Activated naive CD4-positive, alpha-beta T cell treated with anti-CD3 and anti-CD28 coated beads, Interleukin-2, amount 10 ng/mL, durations not matched to agents 7 days and 5 days (primary cell): ENCODE measurements at regions not wholly inside any gene's neighbourhood (a gene's known extent, or its start where the extent isn't known, plus 50 kb on each side); places are given as distances from the start of the nearest gene placed in this dataset.

ENCODE experiments used
- CTCF ChIA-PET: fragments of 350-600 bp; sonication (Branson Sonifier 250); formaldehyde crosslinking; loops from one replicate; lab custom pipeline; 2021; ENCODE audit warnings: antibody characterized with exemption; lab: Charles Lee
- DNase-seq: peaks from one replicate; pipeline ENCODE4 v3.0.0-alpha.2; 2020
- H3K27ac Mint-ChIP-seq: one replicate; pipeline ENCODE4 v1.8.0; 2021; ENCODE audit warnings: mild to moderate bottlenecking, moderate library complexity, mixed read lengths
- H3K27me3 Mint-ChIP-seq: one replicate; pipeline ENCODE4 v1.8.0; 2021; ENCODE audit warnings: mild to moderate bottlenecking, mixed read lengths
- H3K36me3 Mint-ChIP-seq: one replicate; pipeline ENCODE4 v1.8.0; 2021; ENCODE audit warnings: mixed read lengths
- H3K4me1 Mint-ChIP-seq: one replicate; pipeline ENCODE4 v1.8.0; 2021; ENCODE audit warnings: mixed read lengths
- H3K4me3 Mint-ChIP-seq: one replicate; pipeline ENCODE4 v1.8.0; 2021; ENCODE audit warnings: mild to moderate bottlenecking, moderate library complexity, mixed read lengths
- H3K9me3 Mint-ChIP-seq: one replicate; pipeline ENCODE4 v1.8.0; 2021; ENCODE audit warnings: mixed read lengths

- Mint-ChIP-seq H3K4me1 (no peaks in the 10 kb centered on the region), H3K4me3 (no peak overlapping the region), H3K36me3 (no peaks in the 10 kb centered on the region), H3K9me3 (peaks cover 9% of the 10 kb centered on the region), H3K27me3 (no peaks in the 10 kb centered on the region), H3K27ac (no peak overlapping the region)
- DNase-seq, result no peak
- CTCF ChIA-PET, result no interaction called here
Measured at GRCh38 chr11:39239553-39239952, 2219.9 kb downstream of the LRRC4C start.

DNA sequence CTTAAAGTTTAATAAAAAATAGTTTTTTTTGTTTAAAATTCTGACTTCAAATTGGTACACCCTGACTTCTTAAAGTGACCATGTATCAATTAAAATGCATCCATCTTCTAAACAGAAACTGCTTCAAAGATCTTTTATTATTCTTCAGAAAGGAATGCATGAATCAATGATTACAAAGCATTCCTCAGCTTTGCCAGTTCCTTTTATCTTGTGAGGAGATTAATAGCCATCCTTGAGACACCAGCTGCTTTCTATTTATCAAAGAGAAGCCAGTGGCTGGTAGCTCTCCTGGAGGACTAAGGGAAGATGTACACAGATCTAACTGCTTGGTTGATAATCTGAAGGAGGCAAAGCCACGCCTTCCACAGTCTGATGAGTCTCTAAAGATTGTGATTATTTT lies 2222.5 kb downstream of the LRRC4C start:
- Mint-ChIP-seq H3K4me3 (no peak overlapping the region), H3K9me3 (peaks cover 11% of the 10 kb centered on the region), H3K4me1 (no peaks in the 10 kb centered on the region), H3K27me3 (no peaks in the 10 kb centered on the region), H3K27ac (no peak overlapping the region), H3K36me3 (no peaks in the 10 kb centered on the region)
- DNase-seq, result no peak
- CTCF ChIA-PET, result no interaction called here

- H3K4me1 Mint-ChIP-seq, result no peaks in the 10 kb centered on the region
- no peaks in the 10 kb centered on the region for H3K27me3 Mint-ChIP-seq
- H3K27ac Mint-ChIP-seq, result no peak overlapping the region
- H3K4me3 Mint-ChIP-seq, result no peak overlapping the region
- no peak for DNase-seq
- no peaks in the 10 kb centered on the region for H3K36me3 Mint-ChIP-seq
- CTCF ChIA-PET, result interaction anchor here (0.6 kb wide), 1 partner anchor 239 kb away, joined by 3 read pairs; no protein-coding TSS in a partner anchor
- H3K9me3 Mint-ChIP-seq, result peaks cover 12% of the 10 kb centered on the region
Measured at GRCh38 chr11:39221550-39222138, 2237.8 kb downstream of the LRRC4C start.

GRCh38 chr11:39220501-39221230 lies 2238.8 kb downstream of the LRRC4C start:
- H3K9me3 Mint-ChIP-seq, result peaks cover 12% of the 10 kb centered on the region
- H3K27ac Mint-ChIP-seq, result no peak overlapping the region
- no peaks in the 10 kb centered on the region for H3K4me1 Mint-ChIP-seq
- no peaks in the 10 kb centered on the region for H3K27me3 Mint-ChIP-seq
- CTCF ChIA-PET, result no interaction called here
- no peaks in the 10 kb centered on the region for H3K36me3 Mint-ChIP-seq
- no peak overlapping the region for H3K4me3 Mint-ChIP-seq
- DNase-seq, result no peak

DNA sequence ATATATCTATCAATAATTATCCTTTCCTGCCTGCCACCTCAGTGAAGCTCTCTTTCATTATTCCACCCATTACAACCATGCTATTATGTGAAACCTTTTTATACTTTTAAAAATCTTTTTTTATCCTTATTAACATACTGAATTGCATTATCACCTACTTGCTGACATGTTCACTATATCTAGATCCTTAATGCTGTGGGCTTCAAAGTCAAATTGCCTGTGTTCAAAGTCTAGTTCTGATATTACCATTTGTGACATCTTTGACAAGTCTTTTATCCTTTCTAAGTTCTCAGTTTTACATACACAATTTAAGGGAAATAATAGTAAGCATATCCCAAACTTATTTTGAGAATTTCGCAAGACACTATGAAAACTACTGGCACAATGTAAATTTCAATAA lies 2239.4 kb downstream of the LRRC4C start:
- H3K27ac Mint-ChIP-seq, result no peak overlapping the region
- no peak for DNase-seq
- H3K9me3 Mint-ChIP-seq, result peaks cover 12% of the 10 kb centered on the region
- H3K4me3 Mint-ChIP-seq, result no peak overlapping the region
- no peaks in the 10 kb centered on the region for H3K36me3 Mint-ChIP-seq
- CTCF ChIA-PET, result no interaction called here
- no peaks in the 10 kb centered on the region for H3K4me1 Mint-ChIP-seq
- no peaks in the 10 kb centered on the region for H3K27me3 Mint-ChIP-seq

DNA sequence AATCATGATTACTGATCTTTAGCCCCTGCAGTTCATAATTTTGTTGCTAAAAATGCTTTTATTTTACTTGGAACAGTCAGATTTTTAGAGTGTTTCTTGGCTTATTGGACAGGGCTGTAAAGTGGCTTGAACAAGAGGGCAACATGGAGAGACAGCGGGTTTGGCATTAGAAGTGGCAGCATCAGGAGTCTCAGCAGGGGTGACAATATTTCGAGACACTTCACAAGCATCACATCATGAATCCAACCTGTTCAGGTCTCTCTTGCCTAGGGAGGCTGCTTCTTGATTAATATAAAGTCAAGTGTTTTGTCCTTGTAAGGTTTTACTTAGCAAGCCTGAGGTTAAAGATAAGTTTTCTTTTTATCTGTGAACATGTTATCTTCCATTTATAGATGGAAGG lies 2249.5 kb downstream of the LRRC4C start:
- CTCF ChIA-PET, result no interaction called here
- H3K36me3 Mint-ChIP-seq, result no peaks in the 10 kb centered on the region
- no peaks in the 10 kb centered on the region for H3K4me1 Mint-ChIP-seq
- H3K9me3 Mint-ChIP-seq, result peaks cover 2% of the 10 kb centered on the region
- no peak overlapping the region for H3K4me3 Mint-ChIP-seq
- no peak for DNase-seq
- H3K27me3 Mint-ChIP-seq, result no peaks in the 10 kb centered on the region
- H3K27ac Mint-ChIP-seq, result no peak overlapping the region

GRCh38 chr11:39205236-39205995 lies 2254.0 kb downstream of the LRRC4C start:
- CTCF ChIA-PET, result no interaction called here
- Mint-ChIP-seq H3K27ac (no peak overlapping the region), H3K4me3 (no peak overlapping the region), H3K9me3 (no peaks in the 10 kb centered on the region), H3K4me1 (no peaks in the 10 kb centered on the region), H3K36me3 (no peaks in the 10 kb centered on the region), H3K27me3 (no peaks in the 10 kb centered on the region)
- no peak for DNase-seq

GRCh38 chr11:39192671-39193070 lies 2266.8 kb downstream of the LRRC4C start:
- CTCF ChIA-PET, result no interaction called here
- H3K4me1 Mint-ChIP-seq, result no peaks in the 10 kb centered on the region
- peaks cover 6% of the 10 kb centered on the region for H3K9me3 Mint-ChIP-seq
- no peak for DNase-seq
- H3K4me3 Mint-ChIP-seq, result no peak overlapping the region
- H3K27ac Mint-ChIP-seq, result no peak overlapping the region
- no peaks in the 10 kb centered on the region for H3K27me3 Mint-ChIP-seq
- H3K36me3 Mint-ChIP-seq, result no peaks in the 10 kb centered on the region

DNA sequence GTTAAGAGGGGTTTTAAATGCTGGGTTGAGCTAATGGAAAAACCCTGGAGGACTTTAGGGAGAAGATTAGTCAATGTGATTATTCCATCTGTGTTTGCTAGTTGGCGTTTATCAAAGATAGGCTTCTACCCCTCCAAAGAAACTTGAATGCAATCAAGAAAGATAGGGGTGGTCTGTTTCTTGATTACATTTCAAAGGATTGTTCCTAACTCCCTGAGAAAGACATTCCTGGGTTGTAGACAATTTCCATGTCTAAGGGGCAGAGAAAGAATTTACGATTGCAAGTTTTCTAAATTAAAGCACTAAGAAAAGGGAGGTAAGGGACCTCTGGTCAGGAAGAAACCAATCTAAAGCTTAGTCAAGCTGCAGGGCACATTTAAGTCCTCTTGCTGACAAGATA lies 2268.7 kb downstream of the LRRC4C start:
- Mint-ChIP-seq H3K9me3 (peaks cover 9% of the 10 kb centered on the region), H3K27me3 (no peaks in the 10 kb centered on the region), H3K4me1 (no peaks in the 10 kb centered on the region), H3K27ac (no peak overlapping the region), H3K36me3 (no peaks in the 10 kb centered on the region), H3K4me3 (no peak overlapping the region)
- no peak for DNase-seq
- CTCF ChIA-PET, result no interaction called here

DNA sequence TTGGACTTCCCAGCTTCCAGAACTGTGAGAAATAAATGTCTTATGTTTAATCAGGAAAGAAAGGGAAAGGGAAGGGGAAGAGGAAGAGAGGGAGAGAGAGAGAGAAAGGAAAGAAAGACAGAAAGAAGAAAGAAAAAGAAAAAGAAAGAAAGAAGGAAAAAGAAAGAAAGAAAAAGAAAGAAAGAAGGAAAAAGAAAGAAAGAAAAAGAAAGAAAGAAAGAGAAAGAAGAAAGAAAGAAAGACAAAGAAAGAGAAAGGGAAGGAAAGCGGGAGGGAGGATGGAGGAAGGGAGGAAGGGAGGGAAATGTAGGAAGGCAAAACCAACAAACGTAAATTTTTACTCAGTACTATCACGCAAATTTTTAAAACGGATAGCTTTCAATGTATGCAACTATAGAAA lies 2281.8 kb downstream of the LRRC4C start:
- Mint-ChIP-seq H3K36me3 (no peaks in the 10 kb centered on the region), H3K4me1 (no peaks in the 10 kb centered on the region), H3K27me3 (no peaks in the 10 kb centered on the region), H3K27ac (no peak overlapping the region), H3K9me3 (peaks cover 2% of the 10 kb centered on the region), H3K4me3 (no peak overlapping the region)
- no peak for DNase-seq
- CTCF ChIA-PET, result no interaction called here

DNA sequence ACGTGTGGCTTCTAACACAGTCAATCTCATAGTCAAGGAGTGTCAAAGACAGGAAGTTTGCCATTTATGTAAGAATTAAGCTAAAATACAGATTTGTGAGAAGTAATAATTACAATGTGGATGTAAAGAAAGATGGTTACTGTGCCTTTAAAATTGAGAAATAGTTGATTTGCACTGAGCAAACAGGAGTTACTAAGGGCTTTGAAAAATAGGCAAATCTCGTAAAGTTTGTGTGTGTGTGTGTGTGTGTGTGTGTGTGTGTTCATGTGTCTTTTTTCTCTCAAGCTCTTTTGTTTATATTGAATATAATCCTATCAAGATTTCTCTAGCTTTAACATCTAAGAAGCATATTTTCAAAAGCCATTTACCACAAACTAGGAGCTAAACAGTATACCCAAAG lies 2284.5 kb downstream of the LRRC4C start:
- H3K4me1 Mint-ChIP-seq, result no peaks in the 10 kb centered on the region
- no peak for DNase-seq
- H3K27ac Mint-ChIP-seq, result no peak overlapping the region
- H3K9me3 Mint-ChIP-seq, result peaks cover 5% of the 10 kb centered on the region
- CTCF ChIA-PET, result no interaction called here
- no peaks in the 10 kb centered on the region for H3K27me3 Mint-ChIP-seq
- H3K4me3 Mint-ChIP-seq, result no peak overlapping the region
- H3K36me3 Mint-ChIP-seq, result no peaks in the 10 kb centered on the region

- Mint-ChIP-seq H3K36me3 (no peaks in the 10 kb centered on the region), H3K9me3 (peaks cover 5% of the 10 kb centered on the region), H3K4me3 (no peak overlapping the region), H3K4me1 (no peaks in the 10 kb centered on the region), H3K27me3 (no peaks in the 10 kb centered on the region), H3K27ac (no peak overlapping the region)
- DNase-seq, result no peak
- CTCF ChIA-PET, result no interaction called here
Measured at GRCh38 chr11:39174196-39174595, 2285.3 kb downstream of the LRRC4C start.

DNA sequence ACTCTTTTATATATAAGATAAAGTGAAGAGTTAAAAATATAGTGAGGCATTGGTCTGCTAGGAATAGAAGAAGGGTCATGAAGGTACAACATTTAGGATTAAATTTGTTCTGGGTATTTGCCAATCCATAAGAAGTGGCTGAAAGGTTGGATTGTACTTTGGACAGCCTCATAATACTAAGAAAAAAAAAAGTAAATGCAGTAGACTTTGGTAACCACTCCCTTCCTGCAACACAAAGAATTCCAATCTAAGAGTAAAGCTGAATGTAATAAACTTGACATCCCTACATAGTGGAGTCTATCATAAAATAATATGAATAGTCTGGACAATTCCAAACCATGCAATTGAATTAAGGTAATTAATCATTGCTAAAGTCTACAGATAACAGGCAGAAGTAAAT lies 2294.4 kb downstream of the LRRC4C start:
- no peak for DNase-seq
- H3K4me1 Mint-ChIP-seq, result no peaks in the 10 kb centered on the region
- no peaks in the 10 kb centered on the region for H3K27me3 Mint-ChIP-seq
- no peak overlapping the region for H3K27ac Mint-ChIP-seq
- CTCF ChIA-PET, result no interaction called here
- H3K36me3 Mint-ChIP-seq, result no peaks in the 10 kb centered on the region
- H3K4me3 Mint-ChIP-seq, result no peak overlapping the region
- peaks cover 2% of the 10 kb centered on the region for H3K9me3 Mint-ChIP-seq

GRCh38 chr11:39149214-39149613 lies 2310.2 kb downstream of the LRRC4C start:
- CTCF ChIA-PET, result no interaction called here
- DNase-seq, result no peak
- Mint-ChIP-seq H3K4me3 (no peak overlapping the region), H3K4me1 (no peaks in the 10 kb centered on the region), H3K27me3 (no peaks in the 10 kb centered on the region), H3K36me3 (no peaks in the 10 kb centered on the region), H3K27ac (no peak overlapping the region), H3K9me3 (peaks cover 11% of the 10 kb centered on the region)

GRCh38 chr11:39145346-39145745 lies 2314.1 kb downstream of the LRRC4C start:
- no peak overlapping the region for H3K27ac Mint-ChIP-seq
- H3K4me1 Mint-ChIP-seq, result no peaks in the 10 kb centered on the region
- H3K36me3 Mint-ChIP-seq, result no peaks in the 10 kb centered on the region
- DNase-seq, result no peak
- no peak overlapping the region for H3K4me3 Mint-ChIP-seq
- peaks cover 11% of the 10 kb centered on the region for H3K9me3 Mint-ChIP-seq
- H3K27me3 Mint-ChIP-seq, result no peaks in the 10 kb centered on the region
- CTCF ChIA-PET, result no interaction called here
